Right ventricle myocardium inferior (tissue), 1 donor: ENCODE measurements at regions not wholly inside any gene's neighbourhood (a gene's known extent, or its start where the extent isn't known, plus 50 kb on each side); places are given as distances from the start of the nearest gene placed in this dataset.

Source experiments
- ATAC-seq: fragments of 200-7000 bp; cut with Tn5 transposase; one replicate; pipeline ENCODE4 v1.9.1; 2020; ENCODE audit warnings: mild to moderate bottlenecking, moderate library complexity
- DNase-seq: peaks from one replicate; pipeline ENCODE4 v3.0.0; 2021; ENCODE audit errors: missing footprints
- intact Hi-C: fragments of 100-400 bp; cut with DNase I; formaldehyde crosslinking; loops from one replicate; pipeline ENCODE4 v1.11.0; 2022
- donor health status: DM: no; HTN: yes; CAD: no; lungs with severe emphysema.

DNA sequence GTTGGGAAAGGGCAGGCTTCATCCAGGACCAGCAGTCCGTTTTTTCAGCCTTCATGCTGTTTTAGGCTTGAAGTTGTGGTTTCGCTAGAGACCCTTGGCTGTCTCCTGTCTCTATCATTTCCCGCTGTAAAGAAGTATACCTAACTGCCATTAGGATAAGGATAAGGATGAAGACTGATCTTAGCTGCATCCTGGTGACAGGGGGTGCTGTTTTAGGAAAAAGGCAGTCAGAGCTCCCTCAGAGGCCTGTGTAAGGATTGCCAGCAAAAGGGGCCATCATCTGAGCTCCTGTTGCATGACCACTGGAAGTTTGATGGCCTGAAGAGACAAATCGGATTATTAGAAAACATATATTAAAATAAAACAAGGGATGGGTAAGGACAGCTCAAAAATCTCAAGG lies 64.8 kb upstream of the FGF10 start:
- ATAC-seq (no peak), DNase-seq (no peak)
- intact Hi-C loops: no loop called here

DNA sequence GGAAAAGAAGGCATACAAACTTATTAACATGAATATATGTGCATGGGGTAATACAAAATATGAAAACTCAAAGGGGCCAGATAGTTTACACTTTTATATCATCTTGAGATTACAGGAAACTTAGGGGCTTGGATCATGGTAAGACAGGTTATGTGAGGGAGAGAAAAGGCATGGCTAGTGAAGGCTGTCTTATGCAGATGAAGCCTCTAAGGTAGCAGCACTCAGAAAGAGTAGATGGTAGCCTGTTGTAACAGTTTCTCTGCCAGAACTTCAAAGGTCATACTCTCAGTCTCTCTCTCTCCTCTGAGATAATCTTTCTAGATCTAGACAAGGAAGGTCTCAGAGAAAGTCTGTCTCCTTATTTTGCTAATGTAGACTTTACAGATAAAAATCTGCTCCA lies 57.2 kb upstream of the FGF10 start:
- no peak for ATAC-seq
- intact Hi-C loops: no loop called here
- no peak for DNase-seq

DNA sequence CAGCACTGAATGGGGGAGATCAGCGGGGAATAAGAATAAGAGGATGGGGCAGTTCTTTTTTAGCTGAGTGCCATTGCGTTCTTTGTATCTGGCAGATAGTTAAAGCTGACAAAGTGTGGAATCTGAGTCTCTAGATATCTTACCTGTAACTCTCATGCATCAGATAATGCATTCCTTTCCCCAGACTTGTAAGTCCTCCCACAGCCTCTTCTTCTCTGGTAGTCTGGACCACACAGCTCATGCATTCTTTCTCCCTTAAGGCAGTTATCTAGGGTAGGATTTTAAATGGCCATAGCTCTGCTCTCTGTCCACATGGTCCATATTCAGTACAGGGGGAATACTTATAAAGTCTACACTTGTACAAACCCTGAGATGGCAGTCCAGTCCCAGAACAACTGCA lies 54.0 kb upstream of the FGF10 start:
- ATAC-seq (no peak), DNase-seq (no peak)
- intact Hi-C loops: no loop called here

- no peak for ATAC-seq
- intact Hi-C loops: no loop called here
Measured at GRCh38 chr5:44441460-44441859, 52.2 kb upstream of the FGF10 start.

GRCh38 chr5:44440186-44440585 lies 51.0 kb upstream of the FGF10 start:
- no peak for ATAC-seq
- intact Hi-C loops: no loop called here
- no peak for DNase-seq

More at GRCh38 chr5:44441460-44441859, 52.2 kb upstream of the FGF10 start:
- no peak for DNase-seq
